ENCODE measurements at regions not wholly inside any gene's neighbourhood (a gene's known extent, or its start where the extent isn't known, plus 50 kb on each side); places are given as distances from the start of the nearest gene placed in this dataset.

GRCh38 chr18:78105611-78106010, 856.0 kb downstream of the GALR1 start:
- H2AFZ ChIP-seq (ENCODE audit: low read depth, low read length): no peak overlapping the region
- no peaks in the 10 kb centered on the region for H3F3A ChIP-seq (ENCODE audit: insufficient read depth, low read length, poor library complexity, severe bottlenecking)
- H4K20me1 ChIP-seq (ENCODE audit: insufficient read depth): no peaks in the 10 kb centered on the region
- H3K9me2 ChIP-seq (ENCODE audit: insufficient read depth, low read length): no peaks in the 10 kb centered on the region
- H3K79me2 ChIP-seq (replicated peaks; ENCODE audit: insufficient read depth, low read length): no peaks in the 10 kb centered on the region
- TF ChIP-seq RAD21 (conservative IDR thresholded peaks at IDR 0.05): no peak
- TF ChIP-seq SMC3 (conservative IDR thresholded peaks at IDR 0.05; ENCODE audit: poor library complexity): no peak
- no peak for TF ChIP-seq EZH2 (IDR thresholded peaks at IDR 0.05; ENCODE audit: borderline replicate concordance, insufficient read depth, low read length, poor library complexity, severe bottlenecking)
- no peak for TF ChIP-seq CTCF (IDR thresholded peaks at IDR 0.05; ENCODE audit: poor library complexity, severe bottlenecking)
- TF ChIP-seq TAF1 (IDR thresholded peaks at IDR 0.05; ENCODE audit: low read depth): no peak
- H3K4me2 ChIP-seq (ENCODE audit: low read length): no peak overlapping the region
- no peak overlapping the region for H3K27ac ChIP-seq (ENCODE audit: low read length)
- no peaks in the 10 kb centered on the region for H3K27me3 ChIP-seq (ENCODE audit: insufficient read depth, low read depth, low read length)
- H3K9me3 ChIP-seq (ENCODE audit: low read length): peaks cover 9% of the 10 kb centered on the region
- no peak overlapping the region for H3K4me3 ChIP-seq (ENCODE audit: low read length)
- H3K36me3 ChIP-seq (ENCODE audit: insufficient read depth, low read length): no peaks in the 10 kb centered on the region
- H3K9ac ChIP-seq (ENCODE audit: low read length): no peak overlapping the region

- Histone ChIP-seq H3K27ac (ENCODE audit: low read length) (no peak overlapping the region), H2AFZ (ENCODE audit: low read depth, low read length) (no peak overlapping the region), H3K9me2 (ENCODE audit: insufficient read depth, low read length) (no peaks in the 10 kb centered on the region), H3F3A (ENCODE audit: insufficient read depth, low read length, poor library complexity, severe bottlenecking) (no peaks in the 10 kb centered on the region), H4K20me1 (ENCODE audit: insufficient read depth) (no peaks in the 10 kb centered on the region), H3K79me2 (replicated peaks; ENCODE audit: insufficient read depth, low read length) (no peaks in the 10 kb centered on the region), H3K36me3 (ENCODE audit: insufficient read depth, low read length) (no peaks in the 10 kb centered on the region), H3K9ac (ENCODE audit: low read length) (no peak overlapping the region), H3K4me3 (ENCODE audit: low read length) (no peak overlapping the region), H3K4me2 (ENCODE audit: low read length) (no peak overlapping the region), H3K27me3 (ENCODE audit: insufficient read depth, low read depth, low read length) (no peaks in the 10 kb centered on the region), H3K9me3 (ENCODE audit: low read length) (peaks cover 9% of the 10 kb centered on the region)
- TF ChIP-seq RAD21 (conservative IDR thresholded peaks at IDR 0.05) (no peak), CTCF (IDR thresholded peaks at IDR 0.05; ENCODE audit: poor library complexity, severe bottlenecking) (no peak)
Observed at GRCh38 chr18:78106946-78107345, 857.3 kb downstream of the GALR1 start.

GRCh38 chr18:78107363-78107762, 857.7 kb downstream of the GALR1 start:
- Histone ChIP-seq H3F3A (ENCODE audit: insufficient read depth, low read length, poor library complexity, severe bottlenecking) (no peaks in the 10 kb centered on the region), H3K9me3 (ENCODE audit: low read length) (peaks cover 9% of the 10 kb centered on the region), H2AFZ (ENCODE audit: low read depth, low read length) (no peak overlapping the region), H3K4me3 (ENCODE audit: low read length) (no peak overlapping the region), H3K9me2 (ENCODE audit: insufficient read depth, low read length) (no peaks in the 10 kb centered on the region), H3K27ac (ENCODE audit: low read length) (no peak overlapping the region), H3K4me2 (ENCODE audit: low read length) (no peak overlapping the region), H3K27me3 (ENCODE audit: insufficient read depth, low read depth, low read length) (no peaks in the 10 kb centered on the region), H4K20me1 (ENCODE audit: insufficient read depth) (no peaks in the 10 kb centered on the region), H3K9ac (ENCODE audit: low read length) (no peak overlapping the region), H3K79me2 (replicated peaks; ENCODE audit: insufficient read depth, low read length) (no peaks in the 10 kb centered on the region), H3K36me3 (ENCODE audit: insufficient read depth, low read length) (no peaks in the 10 kb centered on the region)
- TF ChIP-seq CTCF (IDR thresholded peaks at IDR 0.05; ENCODE audit: poor library complexity, severe bottlenecking): no peak
